ENCODE measurements at regions not wholly inside any gene's neighbourhood (a gene's known extent, or its start where the extent isn't known, plus 50 kb on each side); places are given as distances from the start of the nearest gene placed in this dataset.

DNA sequence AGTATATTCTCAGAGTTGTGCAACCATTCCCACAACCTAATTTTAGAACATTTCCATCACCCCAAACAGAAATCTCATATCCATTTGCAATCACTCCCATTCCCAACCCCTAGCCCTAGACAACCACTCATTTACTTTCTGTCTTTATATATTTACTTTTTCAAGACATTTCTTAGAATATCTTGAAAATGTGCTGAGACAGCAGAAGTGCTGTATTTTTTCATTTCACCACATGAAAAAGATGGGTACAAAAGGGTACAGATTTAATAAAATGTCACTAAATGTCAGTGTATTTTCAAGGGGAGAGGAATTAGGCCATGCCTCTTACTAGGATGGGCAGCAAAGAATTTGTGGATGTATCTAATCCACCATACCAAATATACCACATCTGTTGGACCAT is 51.6 kb upstream of the CCDC6 start:
- Mint-ChIP-seq H3K36me3 (ENCODE audit: low read depth, unreplicated experiment) (no peaks in the 10 kb centered on the region), H3K27me3 (ENCODE audit: unreplicated experiment) (no peaks in the 10 kb centered on the region), H3K4me1 (ENCODE audit: unreplicated experiment) (no peaks in the 10 kb centered on the region), H3K27ac (ENCODE audit: unreplicated experiment) (no peak overlapping the region), H3K9me3 (ENCODE audit: unreplicated experiment) (no peaks in the 10 kb centered on the region), H3K4me3 (ENCODE audit: unreplicated experiment) (no peak overlapping the region)
- no peak for DNase-seq (ENCODE audit: low spot score)
- TF ChIP-seq, protein P1, sequence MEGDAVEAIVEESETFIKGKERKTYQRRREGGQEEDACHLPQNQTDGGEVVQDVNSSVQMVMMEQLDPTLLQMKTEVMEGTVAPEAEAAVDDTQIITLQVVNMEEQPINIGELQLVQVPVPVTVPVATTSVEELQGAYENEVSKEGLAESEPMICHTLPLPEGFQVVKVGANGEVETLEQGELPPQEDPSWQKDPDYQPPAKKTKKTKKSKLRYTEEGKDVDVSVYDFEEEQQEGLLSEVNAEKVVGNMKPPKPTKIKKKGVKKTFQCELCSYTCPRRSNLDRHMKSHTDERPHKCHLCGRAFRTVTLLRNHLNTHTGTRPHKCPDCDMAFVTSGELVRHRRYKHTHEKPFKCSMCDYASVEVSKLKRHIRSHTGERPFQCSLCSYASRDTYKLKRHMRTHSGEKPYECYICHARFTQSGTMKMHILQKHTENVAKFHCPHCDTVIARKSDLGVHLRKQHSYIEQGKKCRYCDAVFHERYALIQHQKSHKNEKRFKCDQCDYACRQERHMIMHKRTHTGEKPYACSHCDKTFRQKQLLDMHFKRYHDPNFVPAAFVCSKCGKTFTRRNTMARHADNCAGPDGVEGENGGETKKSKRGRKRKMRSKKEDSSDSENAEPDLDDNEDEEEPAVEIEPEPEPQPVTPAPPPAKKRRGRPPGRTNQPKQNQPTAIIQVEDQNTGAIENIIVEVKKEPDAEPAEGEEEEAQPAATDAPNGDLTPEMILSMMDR (IDR thresholded peaks at IDR 0.05; ENCODE audit: unreplicated experiment) = no peak

Data from endothelial cell (in vitro differentiated cells).